Neuronal stem cell (in vitro differentiated cells): ENCODE measurements at regions not wholly inside any gene's neighbourhood (a gene's known extent, or its start where the extent isn't known, plus 50 kb on each side); places are given as distances from the start of the nearest gene placed in this dataset.

Source experiments
- DNase-seq: peaks from one replicate; pipeline ENCODE4 v3.0.0-alpha.2; 2013; ENCODE audit warnings: low spot score
- H2AFZ ChIP-seq: one replicate; pipeline ENCODE4 v1.6.1; 2013; ENCODE audit warnings: mild to moderate bottlenecking, low read length, inconsistent platforms
- H2AK5ac ChIP-seq: 2 replicates; pipeline ENCODE4 v1.6.1; 2013; ENCODE audit warnings: low read depth, mild to moderate bottlenecking, inconsistent platforms, low read length, moderate library complexity, mixed read lengths
- H2BK120ac ChIP-seq: 2 replicates; pipeline ENCODE4 v1.6.1; 2013; ENCODE audit warnings: low read depth, mild to moderate bottlenecking, inconsistent platforms, low read length, moderate library complexity, mixed read lengths
- H2BK12ac ChIP-seq: one replicate; pipeline ENCODE4 v1.6.1; 2013; ENCODE audit warnings: low read length, inconsistent platforms
- H2BK15ac ChIP-seq: 2 replicates; pipeline ENCODE4 v1.6.1; 2013; ENCODE audit warnings: mild to moderate bottlenecking, low read length, inconsistent platforms, mixed read lengths
- H2BK5ac ChIP-seq: one replicate; pipeline ENCODE4 v1.6.1; 2013; ENCODE audit warnings: inconsistent platforms, mild to moderate bottlenecking, low read length, moderate library complexity
- H3K14ac ChIP-seq: one replicate; pipeline ENCODE4 v1.6.1; 2013; ENCODE audit warnings: low read length, inconsistent platforms
- H3K18ac ChIP-seq: 2 replicates; pipeline ENCODE4 v1.6.1; 2013; ENCODE audit warnings: low read length, inconsistent platforms
- H3K23ac ChIP-seq: 2 replicates; pipeline ENCODE4 v1.6.1; 2013; ENCODE audit warnings: low read depth, mild to moderate bottlenecking, mixed read lengths, low read length, inconsistent platforms; ENCODE audit not compliant: poor library complexity
- H3K27ac ChIP-seq: replicated peaks from 3 replicates; pipeline ENCODE4 v1.5.1; 2013; ENCODE audit warnings: low read length, inconsistent platforms
- H3K27me3 ChIP-seq, 3 experiments: 2 replicates each; pipeline ENCODE4 v1.6.1; 2013; ENCODE audit warnings: low read length in 3 of 3, mild to moderate bottlenecking in 2 of 3, inconsistent platforms in 1 of 3, low read depth in 1 of 3, mixed read lengths in 1 of 3, moderate library complexity in 1 of 3; ENCODE audit not compliant: control insufficient read depth in 3 of 3, insufficient read depth in 3 of 3
- H3K36me3 ChIP-seq, 2 donors: replicated peaks in 1 of 2; 2 replicates each; pipeline ENCODE4 v1.6.1; 2013; ENCODE audit warnings: low read length in 2 of 2; ENCODE audit not compliant: control insufficient read depth in 2 of 2, insufficient read depth in 2 of 2
- H3K4ac ChIP-seq: 2 replicates; pipeline ENCODE4 v1.6.1; 2013; ENCODE audit warnings: inconsistent platforms, mild to moderate bottlenecking, low read length, moderate library complexity
- H3K4me1 ChIP-seq, 2 donors: 1 replicate in 1 of 2; 2 replicates in 1 of 2; pipeline ENCODE4 v1.6.1; 2013; ENCODE audit warnings: low read length in 2 of 2, low read depth in 1 of 2; ENCODE audit not compliant: control insufficient read depth in 2 of 2, insufficient read depth in 1 of 2
- H3K4me2 ChIP-seq: one replicate; pipeline ENCODE4 v1.6.1; 2013; ENCODE audit warnings: mild to moderate bottlenecking, low read length, inconsistent platforms; ENCODE audit not compliant: insufficient read depth, poor library complexity, severe bottlenecking
- H3K4me3 ChIP-seq, 2 donors: 2 replicates each; pipeline ENCODE4 v1.5.1; 2013; ENCODE audit warnings: low read length in 2 of 2, mild to moderate bottlenecking in 2 of 2, inconsistent platforms in 1 of 2, moderate library complexity in 1 of 2
- H3K79me1 ChIP-seq: one replicate; pipeline ENCODE4 v1.6.1; 2013; ENCODE audit warnings: low read depth, mild to moderate bottlenecking, inconsistent platforms, low read length, moderate library complexity
- H3K9ac ChIP-seq: one replicate; pipeline ENCODE4 v1.6.1; 2013; ENCODE audit warnings: mild to moderate bottlenecking, low read depth, low read length, inconsistent platforms; ENCODE audit not compliant: poor library complexity
- H3K9me3 ChIP-seq, 2 donors: replicated peaks in 1 of 2; 2 replicates each; pipeline versions ENCODE3 to v1.6.1; 2013; ENCODE audit warnings: low read length in 2 of 2, mild to moderate bottlenecking in 2 of 2, inconsistent platforms in 1 of 2, low read depth in 1 of 2, mixed read lengths in 1 of 2, moderate library complexity in 1 of 2; ENCODE audit not compliant: control insufficient read depth in 2 of 2, insufficient read depth in 1 of 2
- H4K8ac ChIP-seq: one replicate; pipeline ENCODE4 v1.6.1; 2013; ENCODE audit warnings: low read depth, mild to moderate bottlenecking, inconsistent platforms, low read length, moderate library complexity
- H4K91ac ChIP-seq: one replicate; pipeline ENCODE4 v1.6.1; 2013; ENCODE audit warnings: low read length, low read depth, mild to moderate bottlenecking, inconsistent platforms; ENCODE audit not compliant: poor library complexity
- WGBS, 2 donors: extraction: QIAGEN DNeasy Blood & Tissue Kit; methylation state at CpG; one replicate each; pipeline ENCODE4 v1.1.7; 2013; ENCODE audit warnings: missing lambda C conversion rate in 2 of 2, mixed read lengths in 1 of 2; ENCODE audit not compliant: insufficient read length in 2 of 2, insufficient replicate concordance in 1 of 2; ENCODE audit errors: extremely low coverage in 2 of 2; 5-methylcytosine and 5-hydroxymethylcytosine counted together

DNA sequence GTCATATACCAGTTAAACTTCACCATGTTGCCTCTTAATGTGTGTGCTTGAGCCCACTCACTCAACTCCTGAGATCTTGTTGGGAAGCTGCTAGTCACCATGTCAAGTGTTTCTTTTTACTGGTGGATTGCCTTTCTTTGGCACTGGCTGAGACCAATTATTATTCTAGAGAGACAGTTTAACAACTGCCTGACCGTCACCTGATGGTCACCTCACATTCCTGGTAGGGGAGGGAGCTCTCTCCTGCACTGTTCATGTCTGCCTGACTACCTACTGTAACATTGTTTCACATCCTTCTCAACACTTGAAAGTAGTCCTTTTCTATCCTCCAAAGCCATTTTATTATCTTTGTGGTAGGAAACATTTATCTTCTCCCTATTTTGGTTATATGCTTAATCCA, 172.3 kb downstream of the RWDD3 start:
- no peak for DNase-seq
- no CpG with 5 or more reads among the region's 1 CpG for WGBS, 2 donors

GRCh38 chr1:95407131-95407885, 173.3 kb downstream of the RWDD3 start:
- no peaks in the 10 kb centered on the region for H3K9me3 ChIP-seq
- H3K4me3 ChIP-seq, result no peak overlapping the region
- no peak overlapping the region for H2AK5ac ChIP-seq
- WGBS, 2 donors, result no CpG with 5 or more reads among the region's 10 CpGs
- peaks cover 0 to 3% (median 0%) of the 10 kb centered on the region in 3 experiments for H3K27me3 ChIP-seq
- H2AFZ ChIP-seq, result peak overlapping the region; percentile 59
- no peak overlapping the region for H3K4me2 ChIP-seq
- H3K23ac ChIP-seq, result no peak overlapping the region
- no peak overlapping the region for H3K4ac ChIP-seq
- H2BK15ac ChIP-seq, result no peak overlapping the region
- peaks cover 11% of the 10 kb centered on the region in 2 donors for H3K4me1 ChIP-seq
- no peak overlapping the region for H2BK120ac ChIP-seq
- no peak overlapping the region for H3K18ac ChIP-seq
- no peak overlapping the region for H3K14ac ChIP-seq
- no peak for DNase-seq
- no peak overlapping the region for H2BK12ac ChIP-seq
- no peak overlapping the region for H3K9ac ChIP-seq
- no peak overlapping the region for H3K27ac ChIP-seq
- H4K8ac ChIP-seq, result no peak overlapping the region
- H2BK5ac ChIP-seq, result no peak overlapping the region
- H4K91ac ChIP-seq, result no peak overlapping the region
- no peaks in the 10 kb centered on the region for H3K36me3 ChIP-seq
- no peaks in the 10 kb centered on the region for H3K79me1 ChIP-seq

More for the DNA sequence above, 172.3 kb downstream of the RWDD3 start:
- Histone ChIP-seq H3K4me3 (no peak overlapping the region), H4K91ac (no peak overlapping the region), H2BK15ac (no peak overlapping the region), H3K4ac (no peak overlapping the region), H2BK12ac (no peak overlapping the region), H3K18ac (no peak overlapping the region), H3K9ac (no peak overlapping the region), H2BK5ac (no peak overlapping the region), H3K14ac (no peak overlapping the region), H2AFZ (no peak overlapping the region), H3K27ac (no peak overlapping the region), H4K8ac (no peak overlapping the region), H3K4me2 (no peak overlapping the region), H3K27me3 (peaks cover 0 to 3% (median 0%) of the 10 kb centered on the region in 3 experiments), H3K23ac (no peak overlapping the region), H3K9me3 (no peaks in the 10 kb centered on the region), H3K4me1 (peaks cover 11% of the 10 kb centered on the region in 2 donors), H2AK5ac (no peak overlapping the region), H3K79me1 (no peaks in the 10 kb centered on the region), H3K36me3 (no peaks in the 10 kb centered on the region), H2BK120ac (no peak overlapping the region)

- no peak overlapping the region for H3K23ac ChIP-seq
- no CpG with 5 or more reads among the region's 8 CpGs for WGBS, 2 donors
- H3K4me1 ChIP-seq, result peaks cover 11% of the 10 kb centered on the region in 2 donors
- H3K27ac ChIP-seq, result no peak overlapping the region
- H3K9me3 ChIP-seq, result no peaks in the 10 kb centered on the region
- H3K4ac ChIP-seq, result no peak overlapping the region
- no peak overlapping the region for H2AK5ac ChIP-seq
- peaks cover 0 to 3% (median 0%) of the 10 kb centered on the region in 3 experiments for H3K27me3 ChIP-seq
- H3K4me3 ChIP-seq, result no peak overlapping the region
- no peaks in the 10 kb centered on the region for H3K36me3 ChIP-seq
- no peak overlapping the region for H2BK15ac ChIP-seq
- no peak overlapping the region for H3K18ac ChIP-seq
- H2BK12ac ChIP-seq, result no peak overlapping the region
- no peak overlapping the region for H2BK120ac ChIP-seq
- no peak overlapping the region for H4K91ac ChIP-seq
- H2BK5ac ChIP-seq, result no peak overlapping the region
- H2AFZ ChIP-seq, result peak overlapping the region; percentile 59
- no peak overlapping the region for H3K9ac ChIP-seq
- no peak overlapping the region for H3K14ac ChIP-seq
- H3K79me1 ChIP-seq, result no peaks in the 10 kb centered on the region
- H3K4me2 ChIP-seq, result no peak overlapping the region
- no peak for DNase-seq
- H4K8ac ChIP-seq, result no peak overlapping the region
These were observed 173.9 kb downstream of the RWDD3 start for GRCh38 chr1:95407886-95408291.

- Histone ChIP-seq H3K4me1 (peaks cover 11% of the 10 kb centered on the region in 2 donors), H3K79me1 (no peaks in the 10 kb centered on the region), H3K27ac (no peak overlapping the region), H4K91ac (no peak overlapping the region), H3K4me3 (no peak overlapping the region), H3K4ac (no peak overlapping the region), H4K8ac (no peak overlapping the region), H3K9ac (no peak overlapping the region), H2AFZ (no peak overlapping the region), H2BK15ac (no peak overlapping the region), H3K27me3 (peaks cover 0 to 3% (median 0%) of the 10 kb centered on the region in 3 experiments), H3K4me2 (no peak overlapping the region), H3K14ac (no peak overlapping the region), H3K9me3 (no peaks in the 10 kb centered on the region), H2BK12ac (no peak overlapping the region), H2BK5ac (no peak overlapping the region), H3K23ac (no peak overlapping the region), H2AK5ac (no peak overlapping the region), H3K36me3 (no peaks in the 10 kb centered on the region), H3K18ac (no peak overlapping the region), H2BK120ac (no peak overlapping the region)
- DNase-seq, result no peak
- no CpG with 5 or more reads among the region's 4 CpGs for WGBS, 2 donors
These were observed 174.6 kb downstream of the RWDD3 start for GRCh38 chr1:95408507-95409136.
